ENCODE measurements at regions not wholly inside any gene's neighbourhood (a gene's known extent, or its start where the extent isn't known, plus 50 kb on each side); places are given as distances from the start of the nearest gene placed in this dataset.
"Not testable (repeated sequence)": the region's sequence is repeated elsewhere in the genome, so short reads cannot be mapped to it uniquely, and the experiment has no call there.

- no peak for DNase-seq
Measured at GRCh38 chr3:4897765-4898453, 81.3 kb upstream of the BHLHE40 start.

- no peak for DNase-seq
Measured at GRCh38 chr3:4898454-4899313, 80.6 kb upstream of the BHLHE40 start.

GRCh38 chr3:4899710-4900109 is 79.5 kb upstream of the BHLHE40 start:
- no peak for DNase-seq

- no peak for DNase-seq
Measured at GRCh38 chr3:4900298-4900697, 78.9 kb upstream of the BHLHE40 start.

- peak; percentile 19 to 20 for DNase-seq
Measured at GRCh38 chr3:4904811-4905695, 74.2 kb upstream of the BHLHE40 start.

GRCh38 chr3:4906107-4906621 is 73.1 kb upstream of the BHLHE40 start:
- DNase-seq: no peak

- no peak for DNase-seq
Measured at GRCh38 chr3:4907050-4907449, 72.2 kb upstream of the BHLHE40 start.

GRCh38 chr3:4907643-4908432 is 71.4 kb upstream of the BHLHE40 start:
- DNase-seq: no peak

- DNase-seq: no peak
Measured at GRCh38 chr3:4908433-4909156, 70.6 kb upstream of the BHLHE40 start.

- no peak for DNase-seq
Measured at GRCh38 chr3:4914464-4914863, 64.8 kb upstream of the BHLHE40 start.

- not testable (repeated sequence) for DNase-seq
Measured at GRCh38 chr3:4921589-4921988, 57.6 kb upstream of the BHLHE40 start.

- no peak for DNase-seq
Measured at GRCh38 chr3:4926892-4927291, 52.3 kb upstream of the BHLHE40 start.

- DNase-seq: no peak
Measured at GRCh38 chr3:4928277-4928789, 50.9 kb upstream of the BHLHE40 start.
